HG03066 (cell line): ENCODE measurements at regions not wholly inside any gene's neighbourhood (a gene's known extent, or its start where the extent isn't known, plus 50 kb on each side); places are given as distances from the start of the nearest gene placed in this dataset.

ENCODE experiments used
- ATAC-seq: cut with Tn5 transposase; IDR thresholded peaks from one replicate; pipeline ENCODE4 v1.9.1; 2021; ENCODE audit warnings: low read depth; ENCODE audit not compliant: unreplicated experiment

DNA sequence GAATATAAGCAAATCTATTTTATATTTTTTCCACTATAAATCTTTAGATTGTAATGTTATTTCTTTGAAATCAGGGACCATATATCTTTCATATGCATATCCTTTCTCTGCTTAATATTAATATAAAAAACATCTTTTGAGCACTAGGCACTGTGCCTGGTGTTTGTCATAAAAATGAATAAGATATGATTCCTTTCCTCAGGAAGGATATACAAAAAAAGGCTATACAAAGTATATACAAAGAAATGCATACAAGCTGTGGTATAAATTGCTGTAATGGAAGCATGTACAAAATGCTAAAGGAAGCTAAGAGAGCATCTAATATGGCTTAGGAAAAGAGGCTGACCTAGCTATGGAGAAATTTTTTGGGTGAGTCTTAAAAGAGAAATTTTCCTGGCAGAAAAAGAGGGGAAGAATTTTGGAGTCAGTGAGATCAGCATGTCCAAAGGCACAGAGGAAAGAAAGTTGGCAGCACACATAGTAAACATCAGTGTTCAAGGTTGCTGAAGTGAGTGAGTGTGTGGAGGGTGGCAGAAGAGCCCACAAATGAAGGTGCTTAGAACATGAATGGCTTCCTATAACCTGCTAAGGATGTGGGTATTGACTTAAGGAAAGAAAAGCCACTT, 500.0 kb downstream of the SPRY1 start:
- ATAC-seq, result no peak

DNA sequence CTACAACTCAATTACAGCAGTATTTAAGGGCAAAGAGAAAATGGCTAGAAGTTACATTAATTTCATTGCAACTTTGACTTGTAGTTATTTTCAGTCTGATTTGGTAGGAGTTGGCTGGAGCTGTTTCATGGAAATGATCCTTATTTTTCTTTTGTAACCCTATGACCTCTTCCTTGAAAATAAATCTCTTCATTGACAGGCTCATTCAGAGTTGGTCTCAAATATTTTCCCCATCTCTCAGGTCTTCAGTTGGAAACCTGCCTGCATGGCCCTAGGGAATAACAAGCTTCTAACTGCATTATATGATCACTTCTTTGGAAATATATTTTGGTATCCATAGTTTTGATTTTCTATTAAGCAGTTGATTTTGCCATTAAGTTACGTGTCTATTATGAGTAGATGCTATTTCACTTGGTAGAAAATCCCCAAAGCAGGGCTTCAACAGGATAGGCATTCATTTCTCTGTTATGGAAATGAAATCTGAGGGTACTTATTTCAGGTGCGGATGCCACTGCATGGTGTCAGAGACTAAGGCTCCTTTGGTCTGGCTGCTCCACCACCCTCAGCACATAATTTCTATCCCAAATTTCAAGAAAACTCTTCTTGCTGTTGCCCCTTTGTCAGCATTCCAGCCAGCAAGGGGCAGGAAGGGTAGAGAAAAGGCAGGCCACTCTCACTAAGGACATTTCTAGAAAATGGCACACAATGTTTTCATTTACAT, 502.5 kb downstream of the SPRY1 start:
- no peak for ATAC-seq

DNA sequence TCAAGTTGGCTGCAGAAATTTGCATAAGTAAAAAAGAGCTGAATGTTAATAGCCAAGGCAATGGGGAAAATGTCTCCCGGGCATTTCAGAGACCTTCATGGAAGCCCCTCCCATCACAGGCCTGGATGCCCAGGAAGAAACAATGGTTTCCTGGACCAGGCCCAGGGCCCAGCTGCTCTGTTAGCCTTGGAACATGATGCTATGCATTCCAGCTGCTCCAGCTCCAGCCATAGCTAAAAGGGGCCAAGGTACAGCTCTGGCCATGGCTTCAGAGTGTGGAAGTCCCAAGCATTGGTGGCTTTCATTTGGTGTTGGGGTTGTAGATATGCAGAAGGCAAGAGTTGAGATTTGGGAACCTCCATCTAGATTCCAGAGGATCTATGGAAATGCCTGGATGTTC, 508.3 kb downstream of the SPRY1 start:
- ATAC-seq, result no peak

DNA sequence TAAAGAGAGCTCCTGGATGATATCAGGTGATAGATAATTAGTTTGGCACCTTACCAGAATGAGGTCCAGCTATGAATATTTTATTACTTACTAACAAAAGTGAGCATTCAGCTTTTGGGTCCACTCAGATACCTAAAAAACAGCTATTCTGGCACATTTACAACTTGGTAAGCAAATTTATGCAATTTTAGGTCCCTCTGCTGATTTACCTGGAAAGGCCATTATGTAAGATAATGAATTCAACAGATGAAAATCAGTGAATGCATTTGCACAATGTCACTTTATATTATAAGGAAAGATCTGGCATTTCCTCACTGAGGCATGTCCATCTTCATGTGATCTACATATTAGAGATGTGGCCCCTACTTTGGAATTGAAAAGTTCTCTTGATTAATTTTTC, 517.0 kb downstream of the SPRY1 start:
- no peak for ATAC-seq

DNA sequence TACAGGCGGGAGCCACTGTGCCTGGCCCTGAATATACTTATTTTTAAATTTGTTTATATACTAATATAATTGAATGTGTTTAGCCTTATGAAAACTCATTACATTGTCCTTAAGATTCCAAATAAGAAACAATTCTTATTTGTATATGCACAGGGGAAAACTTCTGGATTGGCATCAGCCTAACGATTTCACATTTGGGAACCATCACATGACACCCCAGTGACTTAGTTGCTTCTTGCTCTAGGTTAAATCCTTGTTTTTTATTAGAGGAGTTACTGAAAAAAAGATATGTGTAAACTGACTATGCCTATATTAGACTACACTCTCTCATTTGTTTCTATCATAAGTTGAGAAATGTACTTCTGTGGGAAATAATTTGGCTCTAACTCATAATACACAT, 520.2 kb downstream of the SPRY1 start:
- ATAC-seq, result no peak

DNA sequence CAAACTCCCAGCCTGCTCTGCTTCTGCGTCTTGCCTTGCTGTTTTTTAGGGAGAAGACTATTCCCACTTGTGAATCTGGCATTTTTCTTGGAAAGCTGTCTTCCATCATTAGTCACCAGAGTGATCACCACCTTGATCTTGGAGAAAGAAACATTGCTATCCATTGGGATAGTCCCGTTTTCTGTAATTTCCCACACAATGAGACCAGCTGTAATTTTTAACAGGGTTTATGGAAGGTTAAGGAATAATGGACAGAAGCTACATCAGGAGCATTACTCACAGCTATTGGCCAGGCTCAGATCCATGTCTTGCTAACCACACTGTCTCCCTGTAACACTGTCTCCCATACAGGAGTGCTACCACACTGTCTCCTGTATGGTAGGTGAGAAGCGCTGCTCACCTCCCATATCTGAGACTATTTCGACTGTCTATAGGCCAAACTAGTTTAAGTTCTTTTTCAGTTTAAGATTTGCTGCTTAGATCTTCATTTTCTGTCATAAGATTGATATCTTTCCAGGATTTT, 523.0 kb downstream of the SPRY1 start:
- no peak for ATAC-seq

DNA sequence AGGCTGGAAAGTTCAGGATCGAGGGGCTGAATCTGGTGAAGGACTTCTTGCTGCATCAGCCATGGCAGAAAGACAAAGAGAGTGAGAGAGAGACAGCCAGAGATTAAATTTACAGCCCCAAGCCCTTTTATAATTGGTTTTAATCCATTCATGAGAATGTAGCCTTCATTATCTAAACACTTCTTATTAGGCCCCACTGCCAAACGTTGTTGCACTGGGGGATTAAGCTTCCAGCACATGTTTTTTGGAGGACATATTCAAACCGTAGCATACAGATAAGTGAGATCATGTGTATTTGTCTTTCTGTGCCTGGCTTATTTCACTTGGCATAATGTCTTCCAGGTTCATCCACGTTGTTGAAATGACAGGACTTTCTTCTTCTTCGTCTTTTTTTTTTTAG, 524.7 kb downstream of the SPRY1 start:
- no peak for ATAC-seq

DNA sequence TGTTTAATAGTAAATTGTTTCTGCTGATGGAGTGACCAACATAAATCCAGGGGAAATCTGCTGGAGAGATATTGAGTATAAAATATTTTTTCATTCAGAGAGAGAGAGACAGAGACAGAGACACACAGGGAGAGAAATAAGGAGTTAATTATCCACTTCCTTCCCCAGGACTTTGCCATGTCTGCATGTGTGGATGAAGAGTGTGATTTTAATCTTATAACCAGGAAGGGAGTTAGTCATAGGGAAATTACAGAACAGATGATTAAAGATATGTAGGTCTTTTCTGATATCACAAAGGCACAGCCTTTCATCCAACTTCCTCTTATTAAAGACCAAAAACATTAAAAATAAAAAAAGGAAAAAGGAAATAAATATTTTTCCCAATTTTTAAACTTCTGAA, 526.3 kb downstream of the SPRY1 start:
- no peak for ATAC-seq

DNA sequence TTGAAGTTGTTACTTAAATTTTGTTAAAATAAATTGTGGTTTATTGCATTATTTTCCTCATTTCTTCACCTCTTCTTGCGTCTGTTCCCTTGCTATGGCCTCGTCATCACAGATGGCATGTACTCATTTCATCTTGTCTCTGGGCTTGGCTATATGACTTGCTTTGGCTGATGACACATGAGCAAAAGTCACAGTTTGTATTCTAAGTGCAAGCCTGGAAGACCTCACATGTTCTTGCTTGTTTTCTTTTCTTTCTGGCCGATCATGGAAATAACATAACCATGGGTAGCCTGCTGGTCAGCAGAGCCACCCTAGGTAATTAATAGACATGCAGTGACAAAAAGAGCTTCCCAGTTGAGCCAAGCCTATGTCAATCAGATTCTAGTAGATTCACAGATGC, 527.9 kb downstream of the SPRY1 start:
- no peak for ATAC-seq

DNA sequence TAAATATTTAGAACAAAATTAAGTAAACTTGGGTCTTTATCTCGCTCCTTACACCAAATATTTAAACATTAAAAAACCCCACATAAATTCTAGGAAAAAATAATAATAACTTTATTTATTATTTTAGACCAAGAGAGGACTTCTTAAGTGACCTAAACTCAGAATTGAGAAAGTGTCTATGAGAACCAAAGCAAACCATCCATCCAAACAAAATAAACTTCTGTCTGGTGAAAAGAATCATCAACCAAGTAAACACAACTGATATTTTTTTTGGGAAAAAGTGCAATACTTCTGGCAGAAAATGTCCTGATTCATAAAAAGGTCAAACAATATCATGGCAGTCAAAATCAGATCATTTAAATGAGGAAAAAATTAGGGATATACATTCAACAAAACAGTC, 533.0 kb downstream of the SPRY1 start:
- no peak for ATAC-seq

DNA sequence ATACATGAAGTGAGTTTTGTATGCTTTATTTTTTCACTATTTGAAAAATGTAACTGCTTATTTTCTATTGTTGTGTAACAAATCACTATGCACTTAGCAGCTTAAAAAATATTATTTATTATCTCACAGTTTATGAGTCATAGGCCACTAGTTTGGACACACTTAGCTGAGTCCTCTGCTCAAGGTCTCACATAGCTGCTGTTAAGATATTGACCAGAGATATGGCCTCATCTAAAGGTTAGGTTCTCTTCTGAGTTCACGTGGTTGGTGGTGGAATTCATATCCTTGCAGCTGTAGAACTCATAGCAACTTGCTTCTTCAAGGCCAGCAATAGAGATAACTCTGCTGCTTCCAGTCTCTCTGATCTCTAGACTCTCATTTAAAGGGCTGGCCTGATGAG, 534.4 kb downstream of the SPRY1 start:
- no peak for ATAC-seq

DNA sequence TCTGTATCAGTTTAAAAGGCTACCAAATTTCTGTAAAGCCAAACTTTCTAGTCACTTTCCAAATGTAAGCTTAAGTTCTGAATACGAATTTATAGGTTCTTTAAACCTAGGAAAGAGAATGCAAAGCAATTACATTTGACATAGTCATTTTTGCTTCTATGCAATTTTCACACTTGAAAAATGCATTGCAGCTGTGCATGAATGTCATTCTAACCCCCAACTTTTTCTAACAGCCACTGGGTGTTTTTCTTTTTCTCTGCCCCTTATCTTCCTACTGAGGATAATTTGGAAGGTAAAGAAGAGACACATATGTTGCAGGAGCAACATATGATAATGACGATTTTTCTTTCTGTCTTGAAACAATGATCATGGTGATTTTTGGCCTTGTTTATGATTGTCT, 537.5 kb downstream of the SPRY1 start:
- no peak for ATAC-seq

DNA sequence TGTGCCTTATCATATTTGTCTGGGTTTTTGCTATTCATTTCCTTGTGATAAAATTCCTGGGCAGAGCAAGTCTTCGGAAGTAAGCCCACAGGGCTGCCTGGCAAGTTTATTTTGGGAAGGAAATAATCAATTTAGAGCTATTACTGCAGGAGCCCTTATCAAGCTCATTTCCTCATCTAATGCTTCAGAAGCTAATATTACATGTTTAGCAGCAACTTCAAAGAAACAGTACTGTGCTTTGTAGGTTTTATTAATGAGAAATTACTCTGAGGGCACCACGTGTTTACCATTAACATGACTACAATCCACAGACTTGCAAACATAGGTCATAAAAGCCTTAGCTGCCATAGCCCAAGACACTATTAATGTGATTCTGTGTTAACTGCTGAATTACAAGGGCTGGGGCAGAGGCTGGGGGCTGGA, 540.0 kb downstream of the SPRY1 start:
- ATAC-seq, result no peak

DNA sequence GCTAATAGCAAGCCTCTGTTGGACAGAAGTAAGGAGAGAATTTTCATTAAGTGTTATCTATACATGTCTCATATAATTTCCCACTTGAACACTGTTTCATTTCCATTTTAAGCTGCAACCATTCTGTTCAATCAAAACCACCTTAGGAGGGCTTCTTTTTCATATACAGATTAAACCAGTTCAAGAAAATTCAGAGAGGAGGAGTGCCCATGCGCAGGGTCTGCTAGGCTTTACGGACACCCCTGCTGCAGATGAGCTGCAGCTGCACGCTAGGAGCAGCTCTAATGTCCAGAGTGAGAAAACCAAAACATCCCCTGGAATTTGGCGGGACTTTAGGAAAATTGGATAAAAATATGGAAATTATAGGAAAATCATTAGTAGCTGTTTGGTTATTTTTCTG, 541.0 kb downstream of the SPRY1 start:
- ATAC-seq, result no peak

DNA sequence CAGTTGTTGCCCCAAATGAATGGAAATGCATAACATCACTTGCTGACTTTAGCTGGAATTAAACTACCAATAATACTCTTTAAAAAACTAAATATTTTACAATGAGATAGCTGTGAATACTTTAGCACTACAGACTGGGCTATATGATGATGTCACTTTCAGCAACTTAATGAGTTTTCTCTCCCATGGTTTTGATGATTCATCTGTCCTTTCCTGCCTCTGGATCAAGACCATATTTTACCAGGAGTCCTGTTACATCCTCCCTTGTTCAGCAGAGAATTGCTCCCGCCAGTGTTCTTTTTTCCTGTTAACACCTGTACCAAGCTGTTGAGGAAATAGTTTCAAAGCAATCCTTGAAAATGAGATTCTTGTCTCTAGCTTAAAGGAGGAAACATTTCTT, 543.0 kb downstream of the SPRY1 start:
- no peak for ATAC-seq

DNA sequence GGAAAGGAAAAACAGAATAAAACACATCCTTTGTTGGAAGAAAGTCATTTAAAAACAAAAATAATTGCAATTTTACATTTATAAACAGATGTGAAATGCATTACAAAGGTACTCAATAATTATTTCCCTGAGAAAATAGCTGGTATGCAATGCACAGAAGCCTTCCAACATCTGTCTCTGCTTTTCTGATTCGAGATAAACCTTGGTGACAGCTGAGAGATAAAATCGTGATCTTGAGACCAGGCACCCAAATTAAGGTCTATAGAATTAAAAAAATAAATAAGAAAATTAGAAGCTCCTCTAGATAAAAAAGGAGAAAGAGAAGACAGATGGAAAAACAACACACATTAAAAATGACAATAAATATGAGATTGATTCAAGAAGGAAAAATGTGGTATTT, 544.0 kb downstream of the SPRY1 start:
- ATAC-seq, result no peak

DNA sequence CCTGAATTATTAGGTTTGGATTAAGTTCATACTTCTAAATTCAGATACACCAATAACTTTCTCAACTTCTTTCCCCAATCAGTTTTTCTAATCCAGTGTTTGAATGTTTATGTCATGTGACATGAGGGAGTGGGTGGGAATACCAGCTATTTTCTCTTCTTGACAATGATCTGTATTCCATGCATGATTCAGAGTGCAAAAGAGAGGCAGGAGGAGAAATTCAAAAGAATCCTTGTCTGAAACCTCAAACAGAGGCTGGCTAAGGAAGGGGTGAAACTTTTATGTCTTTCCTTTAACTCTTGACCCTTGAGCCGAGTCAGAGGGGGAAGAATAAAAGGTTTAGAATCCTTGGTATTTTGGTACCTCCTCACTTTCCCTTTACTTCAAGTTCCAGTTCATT, 544.7 kb downstream of the SPRY1 start:
- no peak for ATAC-seq

DNA sequence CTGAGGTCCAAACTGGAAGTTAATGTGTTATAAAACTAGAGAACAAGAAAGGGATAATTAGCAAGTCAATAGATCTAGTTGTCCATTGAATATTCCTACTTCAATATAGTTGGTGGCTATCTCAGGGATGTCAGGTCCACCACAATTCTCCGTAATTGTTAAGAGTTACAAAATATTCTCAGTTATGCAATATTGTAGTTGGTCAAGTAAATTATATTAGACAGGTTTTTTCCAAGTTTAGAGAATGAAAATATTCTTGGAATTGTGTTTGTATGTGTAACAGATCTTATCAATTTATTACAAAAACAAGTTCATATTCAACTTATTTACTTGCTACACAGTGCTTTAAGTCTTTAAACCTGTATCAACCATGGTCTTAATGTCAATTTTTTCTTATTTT, 547.4 kb downstream of the SPRY1 start:
- ATAC-seq, result no peak

DNA sequence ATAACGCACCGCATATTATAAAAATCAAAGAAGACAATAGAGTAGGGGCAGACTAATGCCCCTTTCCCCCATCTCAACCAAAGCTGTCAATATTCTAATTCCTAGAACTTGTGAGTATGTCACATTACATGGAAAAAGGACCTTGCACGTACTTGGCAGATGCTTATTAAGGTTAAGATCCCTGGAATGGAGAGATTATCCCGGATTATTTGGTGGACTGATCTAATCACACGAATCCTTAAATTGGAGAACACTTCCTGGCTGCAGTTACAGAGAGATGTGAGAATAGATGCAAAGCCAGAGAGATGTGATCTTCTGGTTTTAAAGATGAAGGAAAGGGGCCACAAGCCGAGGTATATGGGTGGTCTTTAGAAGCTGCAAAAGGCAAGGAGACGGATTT, 548.7 kb downstream of the SPRY1 start:
- ATAC-seq, result no peak

DNA sequence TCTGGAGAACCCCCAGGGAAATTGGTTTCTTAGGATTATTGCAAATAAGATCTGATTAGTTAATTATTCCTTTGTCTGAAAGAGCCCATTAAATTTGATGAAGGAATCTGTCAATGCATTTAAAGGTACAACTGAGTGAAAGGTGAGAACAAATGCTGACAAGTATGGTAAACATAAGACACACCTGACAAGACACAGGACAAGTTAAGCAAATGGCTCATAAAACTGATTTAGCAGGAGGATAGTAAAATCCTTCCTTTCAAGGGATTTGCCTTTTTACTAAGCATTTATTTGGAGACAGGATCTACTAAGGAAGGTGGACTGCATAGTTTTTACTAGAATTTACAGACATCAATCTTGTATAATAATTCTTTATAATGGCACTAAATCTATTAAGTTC, 553.9 kb downstream of the SPRY1 start:
- no peak for ATAC-seq

DNA sequence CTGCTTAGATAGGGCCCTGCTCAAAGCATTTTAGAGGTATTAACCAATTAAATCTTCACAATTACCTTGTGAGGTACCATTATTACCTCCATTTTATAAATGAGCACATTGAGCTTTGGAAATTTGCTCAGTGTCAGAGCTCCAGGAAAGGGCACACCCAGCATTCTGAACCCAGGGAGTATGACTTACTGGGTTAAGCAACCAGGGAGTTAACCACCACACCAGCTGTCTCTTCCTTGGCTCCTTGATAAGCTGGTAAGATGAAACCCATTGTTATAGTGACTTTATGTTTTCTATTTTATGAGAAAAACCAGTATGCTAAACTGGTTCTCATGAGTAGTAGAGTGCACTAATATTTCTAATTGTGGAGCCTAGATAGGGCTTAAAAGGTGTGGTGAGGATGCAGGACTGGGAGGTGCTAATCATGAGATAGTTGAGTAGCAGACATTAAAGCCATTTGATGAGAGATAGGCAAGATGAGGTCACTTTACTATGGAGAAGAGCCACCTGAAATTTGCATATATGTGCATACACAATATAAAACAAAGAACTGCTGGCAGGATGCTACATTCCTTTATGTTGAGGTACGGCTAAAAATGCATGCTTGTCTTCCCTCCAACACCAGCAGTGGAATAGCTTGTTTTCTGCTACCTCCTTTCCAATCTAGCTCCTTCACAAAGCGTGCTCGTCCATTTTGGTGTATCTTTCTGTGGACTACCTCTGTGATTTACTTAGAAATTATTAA, 556.1 kb downstream of the SPRY1 start:
- ATAC-seq, result no peak

DNA sequence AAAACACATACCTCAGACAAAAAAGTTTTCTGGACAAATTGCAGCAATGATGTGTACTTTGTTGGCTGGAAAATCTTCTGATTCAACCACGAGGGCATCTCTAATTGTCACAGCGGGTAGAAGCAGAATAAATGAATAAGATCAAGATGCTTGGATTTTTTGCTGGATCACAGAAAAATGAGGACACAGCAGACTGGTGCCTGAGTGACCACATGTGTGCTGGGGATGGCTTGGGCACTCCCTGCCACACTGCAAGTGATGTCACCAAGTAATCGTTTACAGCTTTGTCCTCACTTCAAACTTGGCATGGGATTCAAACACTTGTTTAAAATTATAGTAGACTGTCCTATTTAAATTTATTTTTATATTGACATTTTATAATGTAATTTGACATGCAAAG, 557.0 kb downstream of the SPRY1 start:
- ATAC-seq, result no peak
